ENCODE measurements at regions not wholly inside any gene's neighbourhood (a gene's known extent, or its start where the extent isn't known, plus 50 kb on each side); places are given as distances from the start of the nearest gene placed in this dataset.

DNA sequence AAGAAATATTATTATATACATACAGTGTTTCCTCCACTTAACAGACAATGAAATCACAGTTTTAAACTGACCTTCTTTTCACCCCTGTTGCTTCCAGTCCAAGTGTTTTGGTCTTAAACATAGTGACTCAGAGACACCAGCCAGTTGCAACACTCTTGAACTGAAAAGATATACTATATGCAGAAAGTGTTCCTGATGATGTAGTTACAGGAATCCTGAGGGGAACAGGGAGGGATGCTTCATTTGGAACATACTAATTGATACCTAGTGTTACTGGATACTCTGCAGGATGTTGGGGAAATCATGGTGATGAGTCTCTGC, 420.8 kb downstream of the CCDC91 start:
- POLR2A ChIA-PET, result no interaction called here
- CTCF ChIA-PET, result no interaction called here
- Histone ChIP-seq H3K4me1 (ENCODE audit: control extremely low read depth in 1 of 4, control insufficient read depth in 4 of 4, insufficient read depth in 4 of 4, low read length in 3 of 4) (no peaks in the 10 kb centered on the region), H3K4me3 (ENCODE audit: control insufficient read depth in 1 of 7, extremely low read depth in 1 of 7, insufficient read depth in 4 of 7, low read depth in 2 of 7, low read length in 6 of 7) (no peak overlapping the region), H3K27me3 (replicated peaks in 2 of 5; ENCODE audit: control insufficient read depth in 4 of 5, insufficient read depth in 5 of 5, low read length in 4 of 5) (no peaks in the 10 kb centered on the region), H3K9me3 (ENCODE audit: control extremely low read depth in 1 of 5, control insufficient read depth in 4 of 5, insufficient read depth in 2 of 5, low read depth in 1 of 5, low read length in 4 of 5) (peaks cover 0 to 14% (median 3%) of the 10 kb centered on the region in 5 experiments), H3K36me3 (ENCODE audit: control insufficient read depth in 4 of 4, insufficient read depth in 4 of 4, low read length in 3 of 4) (no peaks in the 10 kb centered on the region), H3K27ac (ENCODE audit: insufficient read depth in 1 of 2, low read depth in 1 of 2, low read length in 2 of 2, poor library complexity in 1 of 2, severe bottlenecking in 2 of 2) (no peak overlapping the region)
- DNase-seq, result no peak

DNA sequence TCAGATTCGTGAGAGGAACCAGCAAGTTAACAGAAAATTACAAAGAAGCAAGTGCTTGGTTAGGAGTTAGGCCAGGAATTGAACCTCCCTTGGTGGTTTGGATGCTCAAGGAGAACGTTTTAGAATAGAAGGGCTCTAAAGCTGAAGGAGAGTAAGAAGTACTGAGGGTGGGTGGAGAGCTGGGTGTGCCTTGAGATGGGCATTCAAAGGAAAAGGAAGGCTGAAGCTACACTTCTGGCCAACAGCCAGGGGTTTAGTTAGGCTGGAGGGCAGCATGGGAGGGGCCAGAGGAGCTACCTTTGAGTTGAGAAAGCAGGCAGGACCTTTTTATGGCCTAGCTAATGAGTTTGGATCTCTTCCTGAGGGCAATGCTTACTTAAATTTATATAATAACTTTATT, 421.2 kb downstream of the CCDC91 start:
- no peaks in the 10 kb centered on the region for H3K4me1 ChIP-seq (ENCODE audit: control extremely low read depth in 1 of 4, control insufficient read depth in 4 of 4, insufficient read depth in 4 of 4, low read length in 3 of 4)
- H3K27me3 ChIP-seq (replicated peaks in 2 of 5; ENCODE audit: control insufficient read depth in 4 of 5, insufficient read depth in 5 of 5, low read length in 4 of 5), result no peaks in the 10 kb centered on the region
- 91% methylated on average over 2 of the region's 2 CpGs for WGBS (ENCODE audit: insufficient coverage)
- CTCF ChIA-PET, result no interaction called here
- H3K27ac ChIP-seq (ENCODE audit: insufficient read depth in 1 of 2, low read depth in 1 of 2, low read length in 2 of 2, poor library complexity in 1 of 2, severe bottlenecking in 2 of 2), result no peak overlapping the region
- no peaks in the 10 kb centered on the region for H3K36me3 ChIP-seq (ENCODE audit: control insufficient read depth in 4 of 4, insufficient read depth in 4 of 4, low read length in 3 of 4)
- H3K9me3 ChIP-seq (ENCODE audit: control extremely low read depth in 1 of 5, control insufficient read depth in 4 of 5, insufficient read depth in 2 of 5, low read depth in 1 of 5, low read length in 4 of 5), result peaks cover 0 to 14% (median 3%) of the 10 kb centered on the region in 5 experiments
- POLR2A ChIA-PET, result no interaction called here
- DNase-seq, result no peak
- H3K4me3 ChIP-seq (ENCODE audit: control insufficient read depth in 1 of 7, extremely low read depth in 1 of 7, insufficient read depth in 4 of 7, low read depth in 2 of 7, low read length in 6 of 7), result no peak overlapping the region

DNA sequence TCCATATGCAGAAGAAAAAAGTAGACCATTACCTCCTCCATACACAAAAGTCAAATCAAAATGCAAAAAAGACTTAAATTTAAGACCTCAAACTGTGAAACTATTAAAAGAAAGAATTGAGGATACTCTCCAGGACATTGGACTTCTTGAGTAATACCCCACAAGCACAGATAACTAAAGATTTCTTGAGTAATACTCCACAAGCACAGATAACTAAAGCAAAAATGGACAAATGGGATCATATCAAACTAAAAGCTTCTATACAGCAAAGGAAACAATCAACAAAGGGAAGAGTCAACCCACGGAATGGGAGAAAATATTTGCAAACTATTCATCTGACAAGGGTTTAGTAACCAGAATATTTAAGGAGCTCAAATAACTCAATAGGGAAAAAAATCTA, 427.9 kb downstream of the CCDC91 start:
- WGBS (ENCODE audit: insufficient coverage), result no CpG with 5 or more reads among the region's 1 CpG
- Histone ChIP-seq H3K27ac (ENCODE audit: insufficient read depth in 1 of 2, low read depth in 1 of 2, low read length in 2 of 2, poor library complexity in 1 of 2, severe bottlenecking in 2 of 2) (no peak overlapping the region), H3K27me3 (replicated peaks in 2 of 5; ENCODE audit: control insufficient read depth in 4 of 5, insufficient read depth in 5 of 5, low read length in 4 of 5) (no peaks in the 10 kb centered on the region), H3K4me3 (ENCODE audit: control insufficient read depth in 1 of 7, extremely low read depth in 1 of 7, insufficient read depth in 4 of 7, low read depth in 2 of 7, low read length in 6 of 7) (no peak overlapping the region), H3K9me3 (ENCODE audit: control extremely low read depth in 1 of 5, control insufficient read depth in 4 of 5, insufficient read depth in 2 of 5, low read depth in 1 of 5, low read length in 4 of 5) (peaks cover 0 to 2% (median 0%) of the 10 kb centered on the region in 5 experiments), H3K36me3 (ENCODE audit: control insufficient read depth in 4 of 4, insufficient read depth in 4 of 4, low read length in 3 of 4) (no peaks in the 10 kb centered on the region), H3K4me1 (ENCODE audit: control extremely low read depth in 1 of 4, control insufficient read depth in 4 of 4, insufficient read depth in 4 of 4, low read length in 3 of 4) (no peaks in the 10 kb centered on the region)
- ChIA-PET CTCF (no interaction called here), POLR2A (no interaction called here)
- DNase-seq, result no peak

DNA sequence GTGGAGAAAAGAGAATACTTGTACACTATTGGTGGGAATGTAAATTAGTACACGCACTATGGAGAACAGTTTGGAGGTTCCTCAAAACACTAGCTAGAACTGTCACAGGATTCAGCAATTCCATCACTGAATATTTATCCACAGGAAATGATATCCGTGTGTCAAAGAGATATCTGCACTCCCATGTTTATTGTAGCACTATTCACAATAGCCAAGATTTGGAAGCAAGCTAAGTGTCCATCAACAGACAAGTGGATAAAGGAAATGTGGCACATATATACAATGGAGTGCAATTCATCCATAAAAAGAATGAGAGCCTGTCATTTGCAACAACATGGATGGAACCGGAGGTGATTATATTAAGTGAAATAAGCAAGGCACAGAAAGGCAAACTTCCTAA, 428.5 kb downstream of the CCDC91 start:
- DNase-seq, result no peak
- Histone ChIP-seq H3K27ac (ENCODE audit: insufficient read depth in 1 of 2, low read depth in 1 of 2, low read length in 2 of 2, poor library complexity in 1 of 2, severe bottlenecking in 2 of 2) (no peak overlapping the region), H3K36me3 (ENCODE audit: control insufficient read depth in 4 of 4, insufficient read depth in 4 of 4, low read length in 3 of 4) (no peaks in the 10 kb centered on the region), H3K4me1 (ENCODE audit: control extremely low read depth in 1 of 4, control insufficient read depth in 4 of 4, insufficient read depth in 4 of 4, low read length in 3 of 4) (no peaks in the 10 kb centered on the region), H3K9me3 (ENCODE audit: control extremely low read depth in 1 of 5, control insufficient read depth in 4 of 5, insufficient read depth in 2 of 5, low read depth in 1 of 5, low read length in 4 of 5) (peaks cover 0 to 2% (median 0%) of the 10 kb centered on the region in 5 experiments), H3K27me3 (replicated peaks in 2 of 5; ENCODE audit: control insufficient read depth in 4 of 5, insufficient read depth in 5 of 5, low read length in 4 of 5) (no peaks in the 10 kb centered on the region), H3K4me3 (ENCODE audit: control insufficient read depth in 1 of 7, extremely low read depth in 1 of 7, insufficient read depth in 4 of 7, low read depth in 2 of 7, low read length in 6 of 7) (no peak overlapping the region)
- 100% methylated on average over 1 of the region's 3 CpGs for WGBS (ENCODE audit: insufficient coverage)
- ChIA-PET CTCF (no interaction called here), POLR2A (no interaction called here)

DNA sequence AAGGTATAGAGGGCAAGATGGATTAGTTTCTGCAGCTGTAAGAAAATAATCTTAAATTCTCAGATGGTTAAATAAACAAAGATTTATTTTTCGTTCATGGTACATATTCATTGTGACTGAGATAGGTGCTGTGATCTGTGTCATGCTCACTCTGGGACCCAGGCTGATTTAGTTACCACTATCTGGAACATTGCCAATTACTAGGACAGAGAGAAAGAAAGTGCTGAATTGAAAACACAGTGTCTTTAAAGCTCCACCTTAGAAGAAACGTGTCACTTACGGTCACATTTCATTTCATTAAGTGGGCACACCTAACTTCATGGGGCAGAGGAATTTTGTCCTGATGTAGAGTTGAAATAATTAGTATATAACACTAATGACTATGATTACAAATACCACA, 430.0 kb downstream of the CCDC91 start:
- H3K4me3 ChIP-seq (ENCODE audit: control insufficient read depth in 1 of 7, extremely low read depth in 1 of 7, insufficient read depth in 4 of 7, low read depth in 2 of 7, low read length in 6 of 7), result no peak overlapping the region
- H3K9me3 ChIP-seq (ENCODE audit: control extremely low read depth in 1 of 5, control insufficient read depth in 4 of 5, insufficient read depth in 2 of 5, low read depth in 1 of 5, low read length in 4 of 5), result peaks cover 0 to 2% (median 0%) of the 10 kb centered on the region in 5 experiments
- no peaks in the 10 kb centered on the region for H3K4me1 ChIP-seq (ENCODE audit: control extremely low read depth in 1 of 4, control insufficient read depth in 4 of 4, insufficient read depth in 4 of 4, low read length in 3 of 4)
- POLR2A ChIA-PET, result no interaction called here
- no peak for DNase-seq
- no peaks in the 10 kb centered on the region for H3K36me3 ChIP-seq (ENCODE audit: control insufficient read depth in 4 of 4, insufficient read depth in 4 of 4, low read length in 3 of 4)
- no peaks in the 10 kb centered on the region for H3K27me3 ChIP-seq (replicated peaks in 2 of 5; ENCODE audit: control insufficient read depth in 4 of 5, insufficient read depth in 5 of 5, low read length in 4 of 5)
- WGBS (ENCODE audit: insufficient coverage), result 100% methylated on average over 1 of the region's 3 CpGs
- CTCF ChIA-PET, result no interaction called here
- H3K27ac ChIP-seq (ENCODE audit: insufficient read depth in 1 of 2, low read depth in 1 of 2, low read length in 2 of 2, poor library complexity in 1 of 2, severe bottlenecking in 2 of 2), result no peak overlapping the region

DNA sequence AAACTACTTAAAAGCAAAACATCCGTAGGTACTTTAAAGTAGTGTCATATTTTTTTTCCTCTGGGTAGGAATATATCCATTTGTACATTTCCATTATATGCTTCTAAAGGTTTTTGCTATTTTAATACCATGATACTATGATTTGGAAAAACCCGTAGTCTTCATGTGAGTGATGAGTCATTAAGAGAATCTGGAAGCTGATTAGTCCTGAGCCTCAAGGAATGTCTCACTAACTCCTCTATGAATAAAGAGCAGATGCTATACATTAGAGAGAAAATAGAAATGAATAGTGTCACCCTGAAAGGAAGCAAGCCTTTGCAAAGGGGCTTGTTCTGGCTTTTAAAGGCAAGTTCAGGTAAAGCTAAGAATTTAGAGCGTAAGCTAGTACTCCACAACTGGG, 432.1 kb downstream of the CCDC91 start:
- Histone ChIP-seq H3K4me3 (ENCODE audit: control insufficient read depth in 1 of 7, extremely low read depth in 1 of 7, insufficient read depth in 4 of 7, low read depth in 2 of 7, low read length in 6 of 7) (no peak overlapping the region), H3K27me3 (replicated peaks in 2 of 5; ENCODE audit: control insufficient read depth in 4 of 5, insufficient read depth in 5 of 5, low read length in 4 of 5) (no peaks in the 10 kb centered on the region), H3K36me3 (ENCODE audit: control insufficient read depth in 4 of 4, insufficient read depth in 4 of 4, low read length in 3 of 4) (no peaks in the 10 kb centered on the region), H3K4me1 (ENCODE audit: control extremely low read depth in 1 of 4, control insufficient read depth in 4 of 4, insufficient read depth in 4 of 4, low read length in 3 of 4) (no peaks in the 10 kb centered on the region), H3K27ac (ENCODE audit: insufficient read depth in 1 of 2, low read depth in 1 of 2, low read length in 2 of 2, poor library complexity in 1 of 2, severe bottlenecking in 2 of 2) (no peak overlapping the region), H3K9me3 (ENCODE audit: control extremely low read depth in 1 of 5, control insufficient read depth in 4 of 5, insufficient read depth in 2 of 5, low read depth in 1 of 5, low read length in 4 of 5) (no peaks in the 10 kb centered on the region)
- WGBS (ENCODE audit: insufficient coverage), result 100% methylated on average over 1 of the region's 3 CpGs
- CTCF ChIA-PET, result no interaction called here
- POLR2A ChIA-PET, result no interaction called here
- DNase-seq, result no peak

DNA sequence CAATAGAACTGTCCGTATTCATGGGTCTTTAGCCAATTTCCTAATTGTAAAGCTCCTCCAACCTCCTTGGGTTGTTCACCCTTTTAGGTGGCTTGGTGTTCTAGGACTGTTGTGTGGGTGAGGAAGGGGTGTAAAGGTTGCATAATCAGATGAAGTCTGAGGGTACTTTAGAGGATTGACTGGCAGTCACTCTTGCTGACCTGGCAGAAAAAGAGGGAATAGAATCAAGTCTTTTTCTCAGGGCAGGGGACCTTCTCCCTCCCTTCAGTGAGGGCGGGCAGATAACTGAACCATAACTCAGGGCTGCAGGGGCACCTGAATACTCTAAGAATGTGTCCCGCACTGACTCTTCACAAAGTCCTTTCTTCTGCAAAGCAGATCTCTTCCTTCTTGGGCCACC, 436.2 kb downstream of the CCDC91 start:
- H3K4me1 ChIP-seq (ENCODE audit: control extremely low read depth in 1 of 4, control insufficient read depth in 4 of 4, insufficient read depth in 4 of 4, low read length in 3 of 4), result no peaks in the 10 kb centered on the region
- 97% methylated on average over 3 of the region's 3 CpGs for WGBS (ENCODE audit: insufficient coverage)
- ChIA-PET CTCF (no interaction called here), POLR2A (no interaction called here)
- no peaks in the 10 kb centered on the region for H3K9me3 ChIP-seq (ENCODE audit: control extremely low read depth in 1 of 5, control insufficient read depth in 4 of 5, insufficient read depth in 2 of 5, low read depth in 1 of 5, low read length in 4 of 5)
- H3K36me3 ChIP-seq (ENCODE audit: control insufficient read depth in 4 of 4, insufficient read depth in 4 of 4, low read length in 3 of 4), result no peaks in the 10 kb centered on the region
- no peak overlapping the region for H3K4me3 ChIP-seq (ENCODE audit: control insufficient read depth in 1 of 7, extremely low read depth in 1 of 7, insufficient read depth in 4 of 7, low read depth in 2 of 7, low read length in 6 of 7)
- DNase-seq, result no peak
- H3K27ac ChIP-seq (ENCODE audit: insufficient read depth in 1 of 2, low read depth in 1 of 2, low read length in 2 of 2, poor library complexity in 1 of 2, severe bottlenecking in 2 of 2), result no peak overlapping the region
- H3K27me3 ChIP-seq (replicated peaks in 2 of 5; ENCODE audit: control insufficient read depth in 4 of 5, insufficient read depth in 5 of 5, low read length in 4 of 5), result peaks cover 0 to 2% (median 0%) of the 10 kb centered on the region in 5 experiments

DNA sequence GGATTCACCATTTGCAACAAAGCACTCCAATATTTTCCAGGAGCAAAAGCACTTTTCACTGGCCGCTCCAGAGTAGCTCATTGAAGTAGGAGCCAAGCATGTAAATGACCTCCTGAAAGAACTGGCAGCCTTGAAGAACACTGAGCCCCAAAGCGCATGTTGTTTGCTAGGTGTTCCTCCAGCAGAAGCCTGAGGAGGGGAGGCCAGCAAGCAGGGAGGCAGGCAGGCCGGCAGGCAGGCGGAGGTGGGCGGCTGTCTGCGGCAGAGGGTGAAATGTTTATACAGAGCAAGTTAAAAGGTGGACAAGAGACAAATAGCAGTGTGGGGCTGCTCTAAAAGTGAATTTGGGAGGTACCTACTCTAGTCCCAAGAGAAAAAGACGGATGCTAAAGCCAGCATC, 439.4 kb downstream of the CCDC91 start:
- no peak for DNase-seq
- ChIA-PET CTCF (interaction anchor here (1.5 kb wide), 1 partner anchor 8 kb away, joined by 4 read pairs; no protein-coding TSS in a partner anchor), POLR2A (no interaction called here)
- H3K27me3 ChIP-seq (replicated peaks in 2 of 5; ENCODE audit: control insufficient read depth in 4 of 5, insufficient read depth in 5 of 5, low read length in 4 of 5), result peaks cover 0 to 2% (median 0%) of the 10 kb centered on the region in 5 experiments
- H3K4me3 ChIP-seq (ENCODE audit: control insufficient read depth in 1 of 7, extremely low read depth in 1 of 7, insufficient read depth in 4 of 7, low read depth in 2 of 7, low read length in 6 of 7), result no peak overlapping the region
- no peaks in the 10 kb centered on the region for H3K9me3 ChIP-seq (ENCODE audit: control extremely low read depth in 1 of 5, control insufficient read depth in 4 of 5, insufficient read depth in 2 of 5, low read depth in 1 of 5, low read length in 4 of 5)
- WGBS (ENCODE audit: insufficient coverage), result 98% methylated on average over 6 of the region's 7 CpGs
- H3K27ac ChIP-seq (ENCODE audit: insufficient read depth in 1 of 2, low read depth in 1 of 2, low read length in 2 of 2, poor library complexity in 1 of 2, severe bottlenecking in 2 of 2), result no peak overlapping the region
- H3K4me1 ChIP-seq (ENCODE audit: control extremely low read depth in 1 of 4, control insufficient read depth in 4 of 4, insufficient read depth in 4 of 4, low read length in 3 of 4), result no peaks in the 10 kb centered on the region
- H3K36me3 ChIP-seq (ENCODE audit: control insufficient read depth in 4 of 4, insufficient read depth in 4 of 4, low read length in 3 of 4), result no peaks in the 10 kb centered on the region
